ENCODE measurements at regions not wholly inside any gene's neighbourhood (a gene's known extent, or its start where the extent isn't known, plus 50 kb on each side); places are given as distances from the start of the nearest gene placed in this dataset.

DNA sequence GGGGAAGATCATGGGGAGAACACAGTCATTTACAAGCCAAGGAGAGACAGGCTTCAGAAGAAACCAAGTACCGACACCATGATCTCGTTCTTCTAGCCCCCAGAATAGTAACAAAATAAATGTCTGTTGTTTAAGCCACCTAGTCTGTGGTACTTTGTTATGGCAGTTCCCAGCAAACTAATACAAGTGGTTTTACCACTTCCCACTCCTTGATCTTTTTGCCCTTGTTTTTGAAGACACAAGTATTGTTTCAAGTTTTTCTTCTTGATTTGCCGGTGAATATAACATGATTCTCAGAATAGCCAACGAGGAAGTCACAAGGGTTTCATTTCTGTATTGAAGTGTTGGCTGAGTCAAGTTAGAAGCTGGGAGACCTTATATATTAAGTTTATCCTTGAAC is 220.3 kb downstream of the SOX2 start:
- no peak for TF ChIP-seq CTCF (conservative IDR thresholded peaks at IDR 0.05; ENCODE audit: low read depth, low read length)
- TF ChIP-seq EZH2 (IDR thresholded peaks at IDR 0.05; ENCODE audit: borderline replicate concordance, low read depth, low read length, poor library complexity, severe bottlenecking), result no peak
